Caco-2 (cell line): ENCODE measurements at regions not wholly inside any gene's neighbourhood (a gene's known extent, or its start where the extent isn't known, plus 50 kb on each side); places are given as distances from the start of the nearest gene placed in this dataset.
"Not testable (repeated sequence)": the region's sequence is repeated elsewhere in the genome, so short reads cannot be mapped to it uniquely, and the experiment has no call there.

Source experiments
- BruUV-seq: library from RNA; stranded (reverse); fragments of 400-500 nt; replicated peaks from 2 replicates; lab custom pipeline; 2021; lab: Mats Ljungman, UMichigan
- CTCF ChIA-PET: fragments of 300-600 bp; sonication (Branson Sonifier 250); formaldehyde crosslinking; loops from one replicate; lab custom pipeline; 2022; ENCODE audit warnings: antibody characterized with exemption; lab: Charles Lee
- POLR2A ChIA-PET: fragments of 300-600 bp; sonication (Branson Sonifier 250); formaldehyde crosslinking; loops from one replicate; lab custom pipeline; 2022; ENCODE audit warnings: antibody characterized with exemption; lab: Charles Lee
- DNase-seq, 2 experiments: peaks; one replicate each; pipeline versions ENCODE4 v3.0.0 to v3.0.0-alpha.2; 2020 to 2022
- H3K27me3 ChIP-seq: replicated peaks from 2 replicates; pipeline ENCODE4 v1.6.0; 2011; ENCODE audit warnings: low read length; ENCODE audit not compliant: control insufficient read depth, insufficient read depth
- H3K36me3 ChIP-seq: 2 replicates; pipeline ENCODE4 v1.5.1; 2011; ENCODE audit warnings: low read length; ENCODE audit not compliant: control insufficient read depth, insufficient read depth
- H3K4me1 ChIP-seq: fragments of 250-450 bp; sonication (Bioruptor Pico); 2 replicates; pipeline ENCODE4 v1.5.1; 2020; ENCODE audit warnings: mild to moderate bottlenecking
- H3K4me3 ChIP-seq: 2 replicates; pipeline ENCODE4 v1.5.1; 2011; ENCODE audit warnings: low read depth, mild to moderate bottlenecking, control low read depth, low read length
- H3K9me3 ChIP-seq: fragments of 250-450 bp; sonication (Bioruptor Pico); 2 replicates; pipeline ENCODE4 v1.5.1; 2020; ENCODE audit warnings: mild to moderate bottlenecking, moderate library complexity
- H3K27ac Mint-ChIP-seq: one replicate; pipeline ENCODE4 v1.8.0; 2022; ENCODE audit warnings: mixed read lengths; ENCODE audit not compliant: unreplicated experiment
- H3K27me3 Mint-ChIP-seq: one replicate; pipeline ENCODE4 v1.8.0; 2022; ENCODE audit warnings: mixed read lengths; ENCODE audit not compliant: insufficient read depth, unreplicated experiment
- H3K36me3 Mint-ChIP-seq: one replicate; pipeline ENCODE4 v1.8.0; 2022; ENCODE audit warnings: mild to moderate bottlenecking, mixed read lengths; ENCODE audit not compliant: insufficient read depth, unreplicated experiment
- H3K4me1 Mint-ChIP-seq: one replicate; pipeline ENCODE4 v1.8.0; 2022; ENCODE audit warnings: low read depth, mixed read lengths; ENCODE audit not compliant: unreplicated experiment
- H3K4me3 Mint-ChIP-seq: one replicate; pipeline ENCODE4 v1.8.0; 2022; ENCODE audit warnings: mild to moderate bottlenecking, moderate library complexity, mixed read lengths; ENCODE audit not compliant: unreplicated experiment
- H3K9me3 Mint-ChIP-seq: one replicate; pipeline ENCODE4 v1.8.0; 2022; ENCODE audit warnings: mixed read lengths; ENCODE audit not compliant: unreplicated experiment
- intact Hi-C: fragments of 100-400 bp; cut with micrococcal nuclease; formaldehyde crosslinking; loops from one replicate; pipeline ENCODE4 v1.10.0; 2022; ENCODE audit not compliant: unreplicated experiment
- TF ChIP-seq, protein P1 (sequence below), 2 experiments: fragments of 200-600 bp in 1 of 2; IDR thresholded peaks; 1 replicate in 1 of 2; 2 replicates in 1 of 2; pipeline versions ENCODE4 v1.5.1 to v1.8.0; 2011 to 2022; ENCODE audit warnings: antibody characterized with exemption in 1 of 2, control low read depth in 1 of 2, inconsistent platforms in 1 of 2, low read depth in 1 of 2, low read length in 1 of 2, mild to moderate bottlenecking in 1 of 2, moderate library complexity in 1 of 2; ENCODE audit not compliant: insufficient read depth in 1 of 2, severe bottlenecking in 1 of 2, unreplicated experiment in 1 of 2

DNA sequence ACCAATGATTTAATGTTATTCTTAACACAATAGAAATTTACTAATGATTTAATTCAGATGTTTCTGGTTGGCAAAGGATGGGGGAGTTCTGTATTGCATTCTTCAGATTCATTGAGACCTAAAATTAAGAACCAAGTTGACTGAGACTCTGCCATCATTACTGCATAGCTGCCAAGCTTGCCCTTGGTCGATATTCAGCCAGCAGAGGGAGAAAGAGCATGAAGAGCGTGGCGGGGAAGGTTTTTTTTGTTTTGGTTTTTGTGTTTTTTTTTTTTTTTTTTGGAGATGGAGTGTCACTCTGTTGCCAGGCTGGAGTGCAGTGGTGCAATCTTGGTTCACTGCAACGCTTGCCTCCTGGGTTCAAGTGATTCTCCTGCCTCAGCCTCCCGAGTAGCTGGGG, 659.4 kb upstream of the EEF2KMT start:
- TF ChIP-seq, protein P1, sequence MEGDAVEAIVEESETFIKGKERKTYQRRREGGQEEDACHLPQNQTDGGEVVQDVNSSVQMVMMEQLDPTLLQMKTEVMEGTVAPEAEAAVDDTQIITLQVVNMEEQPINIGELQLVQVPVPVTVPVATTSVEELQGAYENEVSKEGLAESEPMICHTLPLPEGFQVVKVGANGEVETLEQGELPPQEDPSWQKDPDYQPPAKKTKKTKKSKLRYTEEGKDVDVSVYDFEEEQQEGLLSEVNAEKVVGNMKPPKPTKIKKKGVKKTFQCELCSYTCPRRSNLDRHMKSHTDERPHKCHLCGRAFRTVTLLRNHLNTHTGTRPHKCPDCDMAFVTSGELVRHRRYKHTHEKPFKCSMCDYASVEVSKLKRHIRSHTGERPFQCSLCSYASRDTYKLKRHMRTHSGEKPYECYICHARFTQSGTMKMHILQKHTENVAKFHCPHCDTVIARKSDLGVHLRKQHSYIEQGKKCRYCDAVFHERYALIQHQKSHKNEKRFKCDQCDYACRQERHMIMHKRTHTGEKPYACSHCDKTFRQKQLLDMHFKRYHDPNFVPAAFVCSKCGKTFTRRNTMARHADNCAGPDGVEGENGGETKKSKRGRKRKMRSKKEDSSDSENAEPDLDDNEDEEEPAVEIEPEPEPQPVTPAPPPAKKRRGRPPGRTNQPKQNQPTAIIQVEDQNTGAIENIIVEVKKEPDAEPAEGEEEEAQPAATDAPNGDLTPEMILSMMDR (IDR thresholded peaks at IDR 0.05; ENCODE audit: insufficient read depth in 1 of 2, low read depth in 1 of 2, low read length in 1 of 2, severe bottlenecking in 1 of 2, unreplicated experiment in 1 of 2), result no peak
- Mint-ChIP-seq H3K27ac (no peak overlapping the region), H3K4me3 (no peak overlapping the region), H3K9me3 (no peaks in the 10 kb centered on the region), H3K4me1 (no peaks in the 10 kb centered on the region), H3K27me3 (peaks cover 11% of the 10 kb centered on the region), H3K36me3 (no peaks in the 10 kb centered on the region)
- H3K9me3 ChIP-seq, result no peaks in the 10 kb centered on the region
- no peak for DNase-seq
- ChIA-PET CTCF (interaction anchor here (0.7 kb wide), 1 partner anchor 1606 kb away, joined by 8 read pairs; no protein-coding TSS in a partner anchor), POLR2A (no interaction called here)
- no TSS peak for BruUV-seq
- intact Hi-C loops, result no loop called here
- no peaks in the 10 kb centered on the region for H3K36me3 ChIP-seq
- 0 out of 2 replicates have a peak, but pooled peaks cover 4% of the 10 kb centered on the region for H3K4me1 ChIP-seq
- no peaks in the 10 kb centered on the region for H3K27me3 ChIP-seq
- no peak overlapping the region for H3K4me3 ChIP-seq

DNA sequence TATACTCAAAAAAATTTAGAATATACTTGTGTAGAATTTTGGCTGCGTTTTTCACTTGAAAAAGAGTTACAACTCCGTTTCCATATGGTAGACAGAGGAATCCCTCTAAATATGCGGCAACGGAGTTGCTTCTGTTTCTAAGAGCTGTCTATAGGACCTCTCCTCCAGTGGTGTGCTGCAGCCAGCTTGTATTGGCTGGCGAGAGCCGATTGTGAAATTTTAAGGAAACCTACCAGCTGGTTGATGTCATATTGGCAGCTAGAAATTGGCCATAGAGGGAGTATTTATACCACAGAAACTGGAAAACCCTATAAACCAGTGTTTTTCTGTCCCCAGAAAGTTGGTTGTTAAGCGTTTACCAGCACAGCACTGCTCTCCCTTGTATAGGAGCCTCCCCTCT, 655.8 kb upstream of the EEF2KMT start:
- CTCF ChIA-PET, result no interaction called here
- DNase-seq, result no peak
- H3K27me3 Mint-ChIP-seq, result no peaks in the 10 kb centered on the region
- no peak overlapping the region for H3K4me3 ChIP-seq
- BruUV-seq, result no TSS peak
- no peaks in the 10 kb centered on the region for H3K27me3 ChIP-seq
- no peaks in the 10 kb centered on the region for H3K9me3 Mint-ChIP-seq
- H3K4me1 Mint-ChIP-seq, result no peaks in the 10 kb centered on the region
- H3K36me3 ChIP-seq, result no peaks in the 10 kb centered on the region
- no peaks in the 10 kb centered on the region for H3K36me3 Mint-ChIP-seq
- no peak overlapping the region for H3K4me3 Mint-ChIP-seq
- 0 out of 2 replicates have a peak, but pooled peaks cover 4% of the 10 kb centered on the region for H3K4me1 ChIP-seq
- no peak overlapping the region for H3K27ac Mint-ChIP-seq
- intact Hi-C loops, result no loop called here
- TF ChIP-seq, protein P1 (IDR thresholded peaks at IDR 0.05; ENCODE audit: insufficient read depth in 1 of 2, low read depth in 1 of 2, low read length in 1 of 2, severe bottlenecking in 1 of 2, unreplicated experiment in 1 of 2), result no peak
- H3K9me3 ChIP-seq, result no peaks in the 10 kb centered on the region
- POLR2A ChIA-PET, result no interaction called here

- POLR2A ChIA-PET, result no interaction called here
- Mint-ChIP-seq H3K4me1 (no peaks in the 10 kb centered on the region), H3K27me3 (no peaks in the 10 kb centered on the region), H3K9me3 (no peaks in the 10 kb centered on the region), H3K4me3 (no peak overlapping the region), H3K36me3 (no peaks in the 10 kb centered on the region), H3K27ac (no peak overlapping the region)
- no peak for DNase-seq
- no peaks in the 10 kb centered on the region for H3K9me3 ChIP-seq
- intact Hi-C loops, result no loop called here
- TF ChIP-seq, protein P1 (IDR thresholded peaks at IDR 0.05; ENCODE audit: insufficient read depth in 1 of 2, low read depth in 1 of 2, low read length in 1 of 2, severe bottlenecking in 1 of 2, unreplicated experiment in 1 of 2), result no peak
- H3K4me1 ChIP-seq, result 0 out of 2 replicates have a peak, but pooled peaks cover 4% of the 10 kb centered on the region
- no peaks in the 10 kb centered on the region for H3K36me3 ChIP-seq
- H3K27me3 ChIP-seq, result no peaks in the 10 kb centered on the region
- BruUV-seq, result no TSS peak
- CTCF ChIA-PET, result no interaction called here
- no peak overlapping the region for H3K4me3 ChIP-seq
Measured at GRCh38 chr16:5751216-5751615, 653.6 kb upstream of the EEF2KMT start.

DNA sequence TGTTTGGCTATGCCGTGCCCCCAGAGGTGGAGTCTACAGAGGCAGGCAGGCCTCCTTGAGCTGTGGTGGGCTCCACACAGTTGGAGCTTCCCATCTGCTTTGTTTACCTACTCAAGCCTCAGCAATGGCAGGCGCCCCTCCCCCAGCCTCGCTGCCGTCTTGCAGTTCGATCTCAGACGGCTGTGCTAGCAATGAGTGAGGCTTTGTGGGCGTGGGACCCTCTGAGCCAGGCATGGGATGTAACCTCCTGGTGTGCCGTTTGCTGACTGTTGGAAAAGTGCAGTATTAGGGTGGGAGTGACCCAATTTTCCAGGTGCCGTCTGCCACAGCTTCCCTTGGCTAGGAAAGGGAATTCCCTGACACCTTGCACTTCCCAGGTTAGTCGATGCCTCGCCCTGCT, 652.8 kb upstream of the EEF2KMT start:
- H3K9me3 Mint-ChIP-seq, H3K27me3 Mint-ChIP-seq, H3K36me3 ChIP-seq, H3K27me3 ChIP-seq, H3K36me3 Mint-ChIP-seq, H3K4me1 ChIP-seq, intact Hi-C loops, DNase-seq, H3K27ac Mint-ChIP-seq, CTCF ChIA-PET, H3K4me1 Mint-ChIP-seq, H3K9me3 ChIP-seq, H3K4me3 ChIP-seq, BruUV-seq, H3K4me3 Mint-ChIP-seq, POLR2A ChIA-PET: not testable (repeated sequence)
